Upper lobe of left lung (tissue), 4 donors: ENCODE measurements at regions not wholly inside any gene's neighbourhood (a gene's known extent, or its start where the extent isn't known, plus 50 kb on each side); places are given as distances from the start of the nearest gene placed in this dataset.

Experiments
- CTCF ChIP-seq, 6 experiments: fragments of 450-650 bp in 4 of 6; fragments of 200-600 bp in 2 of 6; sonication (generic) in 2 of 6; IDR thresholded peaks; one replicate each; pipeline ENCODE4 v1.5.1; 2016 to 2019; ENCODE audit warnings: antibody characterized with exemption in 6 of 6
- EP300 ChIP-seq, 4 donors: sonication (generic); formaldehyde crosslinking; IDR thresholded peaks; one replicate each; pipeline ENCODE4 v1.5.1; 2017; ENCODE audit warnings: antibody characterized with exemption in 4 of 4, control low read depth in 2 of 4
- POLR2AphosphoS5 ChIP-seq, 2 donors: sonication (generic); formaldehyde crosslinking; IDR thresholded peaks; one replicate each; pipeline ENCODE4 v1.5.1; 2017; ENCODE audit warnings: antibody characterized with exemption in 2 of 2

GRCh38 chr20:48383252-48383651, 444.5 kb downstream of the PREX1 start:
- no peak for TF ChIP-seq CTCF (IDR thresholded peaks at IDR 0.05)
- no peak for TF ChIP-seq POLR2AphosphoS5 (IDR thresholded peaks at IDR 0.05)
- no peak for TF ChIP-seq EP300 (IDR thresholded peaks at IDR 0.05)
